ENCODE measurements at regions not wholly inside any gene's neighbourhood (a gene's known extent, or its start where the extent isn't known, plus 50 kb on each side); places are given as distances from the start of the nearest gene placed in this dataset.

DNA sequence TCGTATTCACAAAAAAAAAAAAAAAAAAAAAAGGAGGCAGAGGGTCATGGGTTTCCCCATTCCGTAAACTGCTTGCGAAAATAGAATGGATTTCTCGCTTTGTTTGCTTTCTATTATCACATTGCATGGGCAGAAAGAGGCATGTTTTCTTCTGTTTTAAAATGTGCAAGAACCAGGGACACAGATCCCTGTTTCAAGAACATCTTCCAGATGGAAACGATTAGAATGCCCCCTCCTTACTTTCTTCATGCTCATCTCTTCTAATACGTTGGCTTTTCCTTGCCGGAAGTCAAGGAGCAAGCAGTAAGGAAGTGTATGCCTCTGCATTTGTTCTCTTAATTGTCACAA, 51.0 kb upstream of the ZNF516 start:
- DNase-seq (ENCODE audit: low read depth in 2 of 2) = no peak

- DNase-seq (ENCODE audit: low read depth in 2 of 2) = no peak
Observed at GRCh38 chr18:76545433-76546087, 50.5 kb upstream of the ZNF516 start.

- DNase-seq (ENCODE audit: low read depth in 2 of 2) = no peak
Observed at GRCh38 chr18:76544511-76545345, 49.7 kb upstream of the ZNF516 start.

Data from stimulated activated CD4-positive, alpha-beta T cell treated with anti-CD3 and anti-CD28 coated beads, Interleukin-1b, Interleukin-23, amount 100 ng/mL, for 1 hour (primary cell).